CD8-positive, alpha-beta memory T cell (primary cell): ENCODE measurements at regions not wholly inside any gene's neighbourhood (a gene's known extent, or its start where the extent isn't known, plus 50 kb on each side); places are given as distances from the start of the nearest gene placed in this dataset.

ENCODE experiments used
- CTCF ChIA-PET: fragments of 350-600 bp; sonication (Branson Sonifier 250); formaldehyde crosslinking; loops from one replicate; lab custom pipeline; 2021; ENCODE audit warnings: antibody characterized with exemption; lab: Charles Lee
- POLR2A ChIA-PET: fragments of 350-600 bp; sonication (Branson Sonifier 250); formaldehyde crosslinking; loops from one replicate; lab custom pipeline; 2021; ENCODE audit warnings: antibody characterized with exemption; lab: Charles Lee
- DNase-seq, 5 donors: peaks; one replicate each; pipeline versions ENCODE4 v3.0.0 to v3.0.0-alpha.2; 2020 to 2022; ENCODE audit warnings: mixed read lengths in 1 of 5
- H3K27ac ChIP-seq: one replicate; pipeline ENCODE4 v1.7.0; 2013; ENCODE audit warnings: low read depth, mild to moderate bottlenecking, low read length, moderate library complexity
- H3K27me3 ChIP-seq: 2 replicates; pipeline ENCODE4 v1.7.0; 2013; ENCODE audit warnings: low read length, mild to moderate bottlenecking; ENCODE audit not compliant: insufficient read depth, poor library complexity, severe bottlenecking
- H3K36me3 ChIP-seq: 2 replicates; pipeline ENCODE4 v1.7.0; 2013; ENCODE audit warnings: mild to moderate bottlenecking, low read length, moderate library complexity; ENCODE audit not compliant: insufficient read depth
- H3K4me1 ChIP-seq: 2 replicates; pipeline ENCODE4 v1.7.0; 2013; ENCODE audit warnings: mild to moderate bottlenecking, low read length, moderate library complexity; ENCODE audit not compliant: insufficient read depth
- H3K4me3 ChIP-seq: 2 replicates; pipeline ENCODE4 v1.7.0; 2013; ENCODE audit warnings: mild to moderate bottlenecking, low read length
- H3K9me3 ChIP-seq: 2 replicates; pipeline ENCODE4 v1.7.0; 2013; ENCODE audit warnings: mild to moderate bottlenecking, low read length
- H3K27ac Mint-ChIP-seq, 8 donors: one replicate each; pipeline ENCODE4 v1.8.0; 2020 to 2021; ENCODE audit warnings: mixed read lengths in 8 of 8, mild to moderate bottlenecking in 6 of 8, inconsistent platforms in 3 of 8, moderate library complexity in 3 of 8
- H3K27me3 Mint-ChIP-seq, 2 donors: one replicate each; pipeline ENCODE4 v1.8.0; 2020 to 2021; ENCODE audit warnings: mixed read lengths in 2 of 2, mild to moderate bottlenecking in 1 of 2, moderate library complexity in 1 of 2
- H3K36me3 Mint-ChIP-seq, 3 donors: one replicate each; pipeline ENCODE4 v1.8.0; 2020 to 2021; ENCODE audit warnings: mixed read lengths in 3 of 3, inconsistent platforms in 1 of 3, mild to moderate bottlenecking in 1 of 3
- H3K4me1 Mint-ChIP-seq, 3 donors: one replicate each; pipeline ENCODE4 v1.8.0; 2020 to 2021; ENCODE audit warnings: mixed read lengths in 3 of 3, inconsistent platforms in 1 of 3, mild to moderate bottlenecking in 1 of 3
- H3K4me3 Mint-ChIP-seq, 7 donors: one replicate each; pipeline ENCODE4 v1.8.0; 2020 to 2021; ENCODE audit warnings: mixed read lengths in 7 of 7, mild to moderate bottlenecking in 6 of 7, moderate library complexity in 4 of 7, inconsistent platforms in 2 of 7
- H3K9me3 Mint-ChIP-seq, 5 donors: one replicate each; pipeline ENCODE4 v1.8.0; 2020 to 2022; ENCODE audit warnings: mixed read lengths in 5 of 5, mild to moderate bottlenecking in 3 of 5, moderate library complexity in 2 of 5, inconsistent platforms in 1 of 5

- H3K36me3 ChIP-seq = no peaks in the 10 kb centered on the region
- peaks cover 18 to 30% (median 24%) of the 10 kb centered on the region in 5 donors for H3K9me3 Mint-ChIP-seq
- H3K27ac Mint-ChIP-seq = no peak overlapping the region
- peaks cover 0 to 4% (median 2%) of the 10 kb centered on the region in 3 donors for H3K36me3 Mint-ChIP-seq
- no peak overlapping the region for H3K4me3 Mint-ChIP-seq
- H3K27me3 ChIP-seq = peaks cover 4% of the 10 kb centered on the region
- POLR2A ChIA-PET = no interaction called here
- no peak overlapping the region for H3K27ac ChIP-seq
- no peaks in the 10 kb centered on the region for H3K9me3 ChIP-seq
- CTCF ChIA-PET = no interaction called here
- no peaks in the 10 kb centered on the region for H3K4me1 Mint-ChIP-seq
- DNase-seq = no peak
- no peak overlapping the region for H3K4me3 ChIP-seq
- H3K27me3 Mint-ChIP-seq = peaks cover 6 to 16% of the 10 kb centered on the region in 2 donors
- H3K4me1 ChIP-seq = no peaks in the 10 kb centered on the region
These were observed 75.4 kb downstream of the ETS2 start for GRCh38 chr21:38881131-38881530.

- peaks cover 15 to 24% (median 20%) of the 10 kb centered on the region in 5 donors for H3K9me3 Mint-ChIP-seq
- H3K4me3 Mint-ChIP-seq = no peak overlapping the region
- no peaks in the 10 kb centered on the region for H3K36me3 ChIP-seq
- no peak overlapping the region for H3K27ac Mint-ChIP-seq
- no peak overlapping the region for H3K4me3 ChIP-seq
- DNase-seq = no peak
- no peaks in the 10 kb centered on the region for H3K4me1 ChIP-seq
- ChIA-PET CTCF (no interaction called here), POLR2A (no interaction called here)
- H3K27me3 Mint-ChIP-seq = peaks cover 6 to 16% of the 10 kb centered on the region in 2 donors
- no peaks in the 10 kb centered on the region for H3K9me3 ChIP-seq
- peaks cover 0 to 4% (median 2%) of the 10 kb centered on the region in 3 donors for H3K36me3 Mint-ChIP-seq
- H3K27ac ChIP-seq = no peak overlapping the region
- H3K4me1 Mint-ChIP-seq = no peaks in the 10 kb centered on the region
- H3K27me3 ChIP-seq = peaks cover 4% of the 10 kb centered on the region
These were observed 74.8 kb downstream of the ETS2 start for GRCh38 chr21:38880577-38880966.

GRCh38 chr21:38879912-38880576 is 74.3 kb downstream of the ETS2 start:
- no peak overlapping the region for H3K27ac ChIP-seq
- Mint-ChIP-seq H3K4me3 (no peak overlapping the region), H3K9me3 (peaks cover 12 to 24% (median 20%) of the 10 kb centered on the region in 5 donors), H3K4me1 (no peaks in the 10 kb centered on the region), H3K27ac (no peak overlapping the region), H3K27me3 (peaks cover 8 to 21% of the 10 kb centered on the region in 2 donors), H3K36me3 (peaks cover 0 to 4% (median 2%) of the 10 kb centered on the region in 3 donors)
- H3K36me3 ChIP-seq = no peaks in the 10 kb centered on the region
- peaks cover 4% of the 10 kb centered on the region for H3K27me3 ChIP-seq
- H3K4me1 ChIP-seq = no peaks in the 10 kb centered on the region
- no peak for DNase-seq
- no peak overlapping the region for H3K4me3 ChIP-seq
- POLR2A ChIA-PET = no interaction called here
- no peaks in the 10 kb centered on the region for H3K9me3 ChIP-seq
- CTCF ChIA-PET = no interaction called here

- Histone ChIP-seq H3K36me3 (no peaks in the 10 kb centered on the region), H3K9me3 (no peaks in the 10 kb centered on the region), H3K27ac (no peak overlapping the region), H3K27me3 (peaks cover 4% of the 10 kb centered on the region), H3K4me1 (no peaks in the 10 kb centered on the region), H3K4me3 (no peak overlapping the region)
- no peak overlapping the region for H3K27ac Mint-ChIP-seq
- ChIA-PET POLR2A (no interaction called here), CTCF (no interaction called here)
- peaks cover 0 to 4% (median 2%) of the 10 kb centered on the region in 3 donors for H3K36me3 Mint-ChIP-seq
- H3K9me3 Mint-ChIP-seq = peaks cover 12 to 22% (median 16%) of the 10 kb centered on the region in 5 donors
- H3K27me3 Mint-ChIP-seq = peaks cover 14 to 31% of the 10 kb centered on the region in 2 donors
- no peaks in the 10 kb centered on the region for H3K4me1 Mint-ChIP-seq
- no peak for DNase-seq
- H3K4me3 Mint-ChIP-seq = no peak overlapping the region
These were observed 72.8 kb downstream of the ETS2 start for GRCh38 chr21:38878379-38879179.

- Histone ChIP-seq H3K27ac (no peak overlapping the region), H3K9me3 (no peaks in the 10 kb centered on the region), H3K4me3 (no peak overlapping the region), H3K36me3 (no peaks in the 10 kb centered on the region), H3K27me3 (no peaks in the 10 kb centered on the region), H3K4me1 (no peaks in the 10 kb centered on the region)
- Mint-ChIP-seq H3K9me3 (peaks cover 0 to 6% (median 2%) of the 10 kb centered on the region in 5 donors), H3K4me3 (no peak overlapping the region), H3K36me3 (peaks cover 0 to 1% (median under 1%) of the 10 kb centered on the region in 3 donors), H3K27ac (peak overlapping the region in 1 of 8 donors; percentile 4), H3K27me3 (peaks cover 19 to 29% of the 10 kb centered on the region in 2 donors), H3K4me1 (no peaks in the 10 kb centered on the region)
- POLR2A ChIA-PET = interaction anchor here (0.6 kb wide), 1 partner anchor 23 kb away, joined by 3 read pairs; no protein-coding TSS in a partner anchor
- CTCF ChIA-PET = no interaction called here
- no peak for DNase-seq
These were observed 70.2 kb downstream of the ETS2 start for GRCh38 chr21:38875694-38876492.
